Transverse colon (tissue), 4 donors: ENCODE measurements at regions not wholly inside any gene's neighbourhood (a gene's known extent, or its start where the extent isn't known, plus 50 kb on each side); places are given as distances from the start of the nearest gene placed in this dataset.

Experiments
- DNase-seq: peaks from one replicate; pipeline ENCODE4 v3.0.0-alpha.2; 2019
- H3K27ac ChIP-seq, 4 donors: fragments of 200-600 bp; sonication (generic); 2 replicates each; pipeline ENCODE4 v1.5.1; 2016 to 2018; ENCODE audit warnings: inconsistent platforms in 4 of 4
- H3K27me3 ChIP-seq: fragments of 200-600 bp; sonication (generic); 2 replicates; pipeline ENCODE4 v1.5.1; 2017; ENCODE audit warnings: inconsistent platforms
- H3K36me3 ChIP-seq, 4 donors: fragments of 200-600 bp; sonication (generic); 2 replicates each; pipeline ENCODE4 v1.5.1; 2017 to 2019; ENCODE audit warnings: inconsistent platforms in 4 of 4
- H3K4me1 ChIP-seq, 4 donors: fragments of 200-600 bp; sonication (generic); 2 replicates each; pipeline ENCODE4 v1.5.1; 2017 to 2020; ENCODE audit warnings: inconsistent platforms in 4 of 4
- H3K4me3 ChIP-seq, 4 donors: fragments of 200-600 bp; sonication (generic); 1 replicate in 1 of 4; 2 replicates in 3 of 4; pipeline versions ENCODE4 v1.5.1 to v1.6.1; 2017 to 2019; ENCODE audit warnings: inconsistent platforms in 4 of 4
- H3K9me3 ChIP-seq, 2 donors: fragments of 200-600 bp; sonication (generic); 2 replicates each; pipeline ENCODE4 v1.5.1; 2017 to 2019; ENCODE audit warnings: inconsistent platforms in 2 of 2
- EP300 ChIP-seq: sonication (generic); formaldehyde crosslinking; IDR thresholded peaks from one replicate; pipeline ENCODE4 v1.6.1; 2017; ENCODE audit warnings: antibody characterized with exemption, low read depth
- POLR2A ChIP-seq: fragments of 450-650 bp; IDR thresholded peaks from one replicate; pipeline ENCODE4 v1.6.1; 2016; ENCODE audit warnings: antibody characterized with exemption, mild to moderate bottlenecking, moderate library complexity
- POLR2AphosphoS5 ChIP-seq, 3 donors: sonication (generic); formaldehyde crosslinking; IDR thresholded peaks; one replicate each; pipeline ENCODE4 v1.6.1; 2016; ENCODE audit warnings: antibody characterized with exemption in 3 of 3
- WGBS, 2 donors: methylation state at CpG; one replicate each; pipeline ENCODE4 v1.1.5; 2018; ENCODE audit warnings: low coverage in 1 of 2; 5-methylcytosine and 5-hydroxymethylcytosine counted together
- in situ Hi-C, 4 donors: fragments of 200-750 bp; cut with MboI; loops; one replicate each; pipeline versions ENCODE4 v1.15.0 to v1.15.1; 2017; ENCODE audit warnings: low sequenced_read_pairs in 3 of 4, low pct_ligation_motif_present in 1 of 4, low pct_unique_long_range_greater_than_20kb in 1 of 4
- intact Hi-C: fragments of 100-400 bp; cut with DNase I; formaldehyde crosslinking; loops from one replicate; pipeline ENCODE4 v1.15.1; 2023; ENCODE audit warnings: low total_unique reads
- TF ChIP-seq, protein P1 (sequence below), 5 experiments: fragments of 200-600 bp in 3 of 5; fragments of 450-650 bp in 2 of 5; sonication (generic) in 3 of 5; IDR thresholded peaks; 1 replicate in 2 of 5; 2 replicates in 3 of 5; pipeline ENCODE4 v1.5.1; 2016 to 2017; ENCODE audit warnings: antibody characterized with exemption in 5 of 5, inconsistent platforms in 3 of 5, mild to moderate bottlenecking in 2 of 5, moderate library complexity in 1 of 5

DNA sequence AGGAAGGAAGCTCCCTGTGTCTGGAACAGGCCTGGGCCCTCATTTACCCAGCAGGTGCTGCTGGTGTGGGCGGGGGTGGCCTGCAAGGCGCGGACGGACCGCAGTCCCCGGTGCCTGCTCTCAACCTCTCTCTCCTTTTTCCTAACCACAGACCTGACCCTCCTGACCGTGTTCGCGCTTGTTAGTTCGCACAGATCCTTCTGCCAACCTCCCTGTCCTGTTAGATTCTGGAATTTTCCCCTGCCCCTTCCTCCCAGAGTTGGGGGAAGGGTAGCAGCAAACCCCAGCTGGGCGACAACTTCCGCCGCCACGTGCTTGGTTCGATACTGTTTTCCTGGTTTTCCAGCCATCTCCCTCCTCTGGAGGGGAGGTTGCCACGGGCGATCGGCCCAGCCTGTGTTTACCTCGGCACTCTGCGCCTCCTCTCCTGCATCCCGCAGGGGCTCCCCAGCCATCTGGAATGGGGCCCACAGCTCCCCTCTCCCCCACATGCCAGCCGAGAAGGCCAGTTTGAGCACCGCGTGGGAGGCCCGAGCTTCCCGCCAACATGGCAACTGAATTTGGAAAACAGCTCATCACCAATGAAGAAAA is 70.8 kb upstream of the UNC5A start:
- in situ Hi-C loops, result no loop called here
- peaks cover 81% of the 10 kb centered on the region for H3K27me3 ChIP-seq
- no peak for DNase-seq
- no peak overlapping the region for H3K27ac ChIP-seq
- WGBS, 2 donors, result 55 to 61% methylated on average over 10 to 26 of the region's 26 CpGs
- H3K9me3 ChIP-seq, result no peaks in the 10 kb centered on the region
- TF ChIP-seq, protein P1, sequence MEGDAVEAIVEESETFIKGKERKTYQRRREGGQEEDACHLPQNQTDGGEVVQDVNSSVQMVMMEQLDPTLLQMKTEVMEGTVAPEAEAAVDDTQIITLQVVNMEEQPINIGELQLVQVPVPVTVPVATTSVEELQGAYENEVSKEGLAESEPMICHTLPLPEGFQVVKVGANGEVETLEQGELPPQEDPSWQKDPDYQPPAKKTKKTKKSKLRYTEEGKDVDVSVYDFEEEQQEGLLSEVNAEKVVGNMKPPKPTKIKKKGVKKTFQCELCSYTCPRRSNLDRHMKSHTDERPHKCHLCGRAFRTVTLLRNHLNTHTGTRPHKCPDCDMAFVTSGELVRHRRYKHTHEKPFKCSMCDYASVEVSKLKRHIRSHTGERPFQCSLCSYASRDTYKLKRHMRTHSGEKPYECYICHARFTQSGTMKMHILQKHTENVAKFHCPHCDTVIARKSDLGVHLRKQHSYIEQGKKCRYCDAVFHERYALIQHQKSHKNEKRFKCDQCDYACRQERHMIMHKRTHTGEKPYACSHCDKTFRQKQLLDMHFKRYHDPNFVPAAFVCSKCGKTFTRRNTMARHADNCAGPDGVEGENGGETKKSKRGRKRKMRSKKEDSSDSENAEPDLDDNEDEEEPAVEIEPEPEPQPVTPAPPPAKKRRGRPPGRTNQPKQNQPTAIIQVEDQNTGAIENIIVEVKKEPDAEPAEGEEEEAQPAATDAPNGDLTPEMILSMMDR (IDR thresholded peaks at IDR 0.05), result no peak
- TF ChIP-seq POLR2A (no peak), EP300 (no peak), POLR2AphosphoS5 (IDR thresholded peaks at IDR 0.05) (no peak)
- no peaks in the 10 kb centered on the region for H3K36me3 ChIP-seq
- peaks cover 0 to 8% (median 6%) of the 10 kb centered on the region in 4 donors for H3K4me1 ChIP-seq
- intact Hi-C loops, result loop anchor here (1.0 kb wide), 1 partner anchor 41 kb away; no protein-coding TSS in a partner anchor
- no peak overlapping the region for H3K4me3 ChIP-seq

DNA sequence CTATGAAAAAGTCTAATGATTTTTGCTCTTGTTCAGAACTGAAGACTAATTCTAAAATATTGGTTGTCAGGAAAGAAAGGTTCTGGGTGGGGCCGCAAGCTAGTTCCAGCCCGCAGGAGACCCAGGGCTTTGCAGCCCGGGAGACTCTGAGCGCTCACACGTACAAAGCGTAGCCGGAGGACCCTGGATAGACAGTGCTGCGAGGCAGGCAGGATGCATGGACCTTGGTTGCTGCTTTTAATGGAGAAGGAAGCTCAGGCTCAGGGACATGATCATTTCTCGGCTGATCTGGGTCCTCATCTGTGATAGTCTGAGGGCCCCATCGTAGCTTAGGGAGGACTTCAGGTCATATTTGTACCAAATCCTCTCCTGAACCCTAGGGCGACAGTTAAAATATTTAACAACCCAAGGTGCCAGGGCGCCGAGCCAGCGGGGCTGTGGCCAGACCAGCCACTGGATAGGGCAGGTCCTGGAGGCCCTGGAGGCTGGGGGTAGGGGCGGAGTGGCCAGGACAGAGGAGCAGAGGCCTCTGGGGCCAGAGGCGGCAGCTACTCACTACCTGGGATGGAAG is 70.1 kb upstream of the UNC5A start:
- 67 to 73% methylated on average over 5 to 16 of the region's 16 CpGs for WGBS, 2 donors
- H3K4me3 ChIP-seq, result no peak overlapping the region
- no peak overlapping the region for H3K27ac ChIP-seq
- intact Hi-C loops, result loop anchor here (1.0 kb wide), 1 partner anchor 42 kb away; no protein-coding TSS in a partner anchor
- H3K27me3 ChIP-seq, result peaks cover 82% of the 10 kb centered on the region
- in situ Hi-C loops, result no loop called here
- no peak for DNase-seq
- H3K36me3 ChIP-seq, result no peaks in the 10 kb centered on the region
- peaks cover 0 to 8% (median 6%) of the 10 kb centered on the region in 4 donors for H3K4me1 ChIP-seq
- TF ChIP-seq EP300 (no peak), POLR2AphosphoS5 (IDR thresholded peaks at IDR 0.05) (no peak), POLR2A (no peak)
- TF ChIP-seq, protein P1 (IDR thresholded peaks at IDR 0.05), result no peak
- H3K9me3 ChIP-seq, result no peaks in the 10 kb centered on the region

- Histone ChIP-seq H3K9me3 (no peaks in the 10 kb centered on the region), H3K4me1 (peaks cover 0 to 8% (median 6%) of the 10 kb centered on the region in 4 donors), H3K36me3 (no peaks in the 10 kb centered on the region), H3K4me3 (no peak overlapping the region), H3K27me3 (peaks cover 86% of the 10 kb centered on the region), H3K27ac (no peak overlapping the region)
- intact Hi-C loops, result loop anchor here (1.0 kb wide), 1 partner anchor 43 kb away; no protein-coding TSS in a partner anchor
- WGBS, 2 donors, result 82 to 100% methylated on average over 1 to 17 of the region's 24 CpGs
- TF ChIP-seq POLR2AphosphoS5 (IDR thresholded peaks at IDR 0.05) (no peak), POLR2A (no peak), EP300 (no peak)
- TF ChIP-seq, protein P1 (IDR thresholded peaks at IDR 0.05), result no peak
- in situ Hi-C loops, result no loop called here
- no peak for DNase-seq
Observed at GRCh38 chr5:176740702-176741496, 69.5 kb upstream of the UNC5A start.

- no peak overlapping the region for H3K4me3 ChIP-seq
- in situ Hi-C loops (no loop called here), intact Hi-C loops (no loop called here)
- no peak overlapping the region for H3K27ac ChIP-seq
- peaks cover 0 to 8% (median 6%) of the 10 kb centered on the region in 4 donors for H3K4me1 ChIP-seq
- peaks cover 93% of the 10 kb centered on the region for H3K27me3 ChIP-seq
- H3K36me3 ChIP-seq, result no peaks in the 10 kb centered on the region
- TF ChIP-seq POLR2AphosphoS5 (IDR thresholded peaks at IDR 0.05), result no peak
- no peak for TF ChIP-seq POLR2A
- TF ChIP-seq EP300, result no peak
- TF ChIP-seq, protein P1 (IDR thresholded peaks at IDR 0.05), result no peak
- DNase-seq, result no peak
- 72% methylated on average over 11 of the region's 11 CpGs; no CpG with 5 or more reads in 1 of the 2 donors for WGBS, 2 donors
- no peaks in the 10 kb centered on the region for H3K9me3 ChIP-seq
Observed at GRCh38 chr5:176741561-176742211, 68.7 kb upstream of the UNC5A start.
